GM20000 (cell line): ENCODE measurements at regions not wholly inside any gene's neighbourhood (a gene's known extent, or its start where the extent isn't known, plus 50 kb on each side); places are given as distances from the start of the nearest gene placed in this dataset.
"Not testable (repeated sequence)": the region's sequence is repeated elsewhere in the genome, so short reads cannot be mapped to it uniquely, and the experiment has no call there.

ENCODE experiments used
- DNase-seq: peaks from one replicate; pipeline ENCODE4 v3.0.0; 2012; ENCODE audit warnings: low spot score
- TF ChIP-seq, protein P1 (sequence below): IDR thresholded peaks from 2 replicates; pipeline ENCODE4 v1.5.1; 2012; ENCODE audit warnings: mild to moderate bottlenecking, control low read depth; ENCODE audit errors: extremely low read depth, missing control alignments

DNA sequence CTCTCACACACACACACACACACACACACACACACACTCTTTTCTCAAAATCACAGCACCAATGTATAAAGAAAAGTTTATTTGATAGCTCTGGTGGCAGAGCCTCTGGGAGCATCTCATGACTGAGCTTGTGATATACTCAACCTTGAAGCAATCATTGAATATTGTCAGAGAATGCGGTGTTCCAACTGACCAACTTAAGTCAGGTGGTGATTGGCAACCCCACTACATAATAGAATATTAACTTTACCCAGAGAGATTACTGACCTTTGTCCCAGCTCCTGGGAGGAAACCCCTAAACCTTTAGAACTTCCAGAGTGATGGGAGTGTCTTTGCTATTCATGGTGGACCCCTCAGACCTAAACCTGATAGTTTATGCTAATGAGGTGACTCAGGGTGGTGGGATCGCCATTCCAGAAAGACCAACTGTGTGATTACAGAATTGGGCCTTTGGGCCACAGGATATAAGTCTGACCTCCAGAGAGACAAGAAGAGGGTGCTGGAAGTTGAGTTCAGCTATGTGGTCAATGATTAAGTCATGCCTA, 143.1 kb downstream of the OTUD1 start:
- TF ChIP-seq, protein P1, sequence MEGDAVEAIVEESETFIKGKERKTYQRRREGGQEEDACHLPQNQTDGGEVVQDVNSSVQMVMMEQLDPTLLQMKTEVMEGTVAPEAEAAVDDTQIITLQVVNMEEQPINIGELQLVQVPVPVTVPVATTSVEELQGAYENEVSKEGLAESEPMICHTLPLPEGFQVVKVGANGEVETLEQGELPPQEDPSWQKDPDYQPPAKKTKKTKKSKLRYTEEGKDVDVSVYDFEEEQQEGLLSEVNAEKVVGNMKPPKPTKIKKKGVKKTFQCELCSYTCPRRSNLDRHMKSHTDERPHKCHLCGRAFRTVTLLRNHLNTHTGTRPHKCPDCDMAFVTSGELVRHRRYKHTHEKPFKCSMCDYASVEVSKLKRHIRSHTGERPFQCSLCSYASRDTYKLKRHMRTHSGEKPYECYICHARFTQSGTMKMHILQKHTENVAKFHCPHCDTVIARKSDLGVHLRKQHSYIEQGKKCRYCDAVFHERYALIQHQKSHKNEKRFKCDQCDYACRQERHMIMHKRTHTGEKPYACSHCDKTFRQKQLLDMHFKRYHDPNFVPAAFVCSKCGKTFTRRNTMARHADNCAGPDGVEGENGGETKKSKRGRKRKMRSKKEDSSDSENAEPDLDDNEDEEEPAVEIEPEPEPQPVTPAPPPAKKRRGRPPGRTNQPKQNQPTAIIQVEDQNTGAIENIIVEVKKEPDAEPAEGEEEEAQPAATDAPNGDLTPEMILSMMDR = no peak
- DNase-seq = no peak

DNA sequence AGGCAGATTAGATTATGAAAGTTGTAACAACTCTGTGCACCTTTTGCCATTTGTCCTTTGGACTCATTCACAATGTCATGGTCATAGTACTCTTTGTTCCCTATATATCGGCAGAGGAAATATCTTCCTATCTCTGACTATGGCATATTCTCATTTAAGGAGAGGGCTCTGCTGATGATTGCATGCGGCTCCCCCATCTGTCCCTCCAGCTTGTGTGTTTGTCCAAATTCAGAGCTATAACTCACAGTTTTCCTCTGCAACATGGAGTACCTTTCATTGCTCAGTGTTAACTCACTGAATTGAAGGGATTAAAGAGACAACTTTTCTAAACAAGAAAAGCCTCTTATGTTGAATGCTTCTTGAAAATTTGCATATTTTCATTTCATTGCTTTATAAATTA, 145.5 kb downstream of the OTUD1 start:
- TF ChIP-seq, protein P1 = no peak
- DNase-seq = no peak

DNA sequence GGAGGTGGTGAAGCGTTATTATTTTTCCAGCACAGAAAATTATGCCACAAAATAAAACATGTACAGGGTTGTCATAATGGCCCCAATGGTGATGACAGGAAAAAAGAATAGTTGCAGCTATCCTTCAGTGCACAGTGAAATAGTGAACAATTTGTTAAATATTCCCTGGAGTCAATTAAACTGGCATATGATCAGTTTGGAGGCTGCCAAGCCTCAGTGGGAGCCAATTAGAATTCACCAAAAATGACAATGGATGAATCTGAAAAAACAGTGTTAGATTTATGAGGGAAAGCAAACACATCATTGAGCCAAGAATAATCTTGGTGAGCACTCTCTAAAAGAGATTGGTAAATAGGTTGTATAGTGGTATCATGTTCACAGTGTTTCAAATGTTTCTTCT, 146.3 kb downstream of the OTUD1 start:
- TF ChIP-seq, protein P1 = no peak
- no peak for DNase-seq

DNA sequence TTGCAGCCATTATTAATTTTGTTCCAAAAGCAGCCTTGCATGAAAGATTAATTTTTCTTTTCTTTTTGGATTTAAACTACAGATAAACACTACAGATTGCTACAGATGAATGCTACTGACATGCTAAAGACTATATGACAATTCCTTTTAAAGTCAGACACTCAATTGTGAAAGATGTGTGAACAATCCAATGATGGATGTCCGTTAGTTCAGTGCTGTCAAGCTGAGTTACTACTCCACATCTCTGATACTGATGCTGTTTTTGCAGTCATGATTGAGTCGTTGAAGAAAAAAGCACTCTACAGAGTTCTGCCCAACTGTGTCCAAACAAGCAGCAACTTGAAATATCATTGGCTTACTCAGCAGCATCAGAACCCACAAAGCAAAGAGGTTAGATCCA, 146.8 kb downstream of the OTUD1 start:
- TF ChIP-seq, protein P1 = no peak
- DNase-seq = no peak

DNA sequence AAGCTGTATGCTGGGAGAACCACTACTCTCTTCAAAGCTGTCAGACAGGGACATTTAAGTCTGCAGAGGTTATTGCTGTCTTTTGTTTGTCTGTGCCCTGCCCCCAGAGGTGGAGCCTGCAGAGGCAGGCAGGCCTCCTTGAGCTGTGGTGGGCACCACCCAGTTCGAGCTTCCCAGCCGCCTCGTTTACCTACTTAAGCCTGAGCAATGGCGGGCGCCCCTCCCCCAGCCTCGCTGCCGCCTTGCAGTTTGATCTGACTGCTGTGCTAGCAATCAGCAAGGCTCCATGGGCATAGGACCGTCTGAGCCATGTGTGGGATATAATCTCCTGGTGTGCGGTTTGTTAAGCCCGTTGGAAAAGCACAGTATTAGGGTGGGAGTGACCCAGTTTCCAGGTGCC, 156.4 kb downstream of the OTUD1 start:
- DNase-seq = not testable (repeated sequence)

DNA sequence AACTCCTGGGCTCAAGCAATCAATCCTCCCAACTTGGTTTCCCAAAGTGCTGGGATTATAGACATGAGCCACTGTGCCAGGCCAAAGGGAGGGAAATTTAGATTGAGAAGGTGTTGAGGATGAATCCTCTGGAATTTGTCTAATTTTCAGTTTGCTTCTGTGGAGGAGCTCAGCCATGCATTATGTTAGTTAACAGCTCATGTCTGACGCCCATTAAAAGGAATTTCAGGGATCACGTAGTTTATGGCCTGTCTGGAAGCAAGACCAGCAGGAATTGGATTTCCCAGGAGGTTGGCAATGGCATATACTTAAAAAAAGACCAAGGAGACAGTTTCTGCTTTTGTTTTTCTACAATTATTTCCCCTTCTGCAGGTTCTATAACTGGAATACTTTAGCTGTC, 165.7 kb downstream of the OTUD1 start:
- DNase-seq = no peak
- TF ChIP-seq, protein P1 = no peak

DNA sequence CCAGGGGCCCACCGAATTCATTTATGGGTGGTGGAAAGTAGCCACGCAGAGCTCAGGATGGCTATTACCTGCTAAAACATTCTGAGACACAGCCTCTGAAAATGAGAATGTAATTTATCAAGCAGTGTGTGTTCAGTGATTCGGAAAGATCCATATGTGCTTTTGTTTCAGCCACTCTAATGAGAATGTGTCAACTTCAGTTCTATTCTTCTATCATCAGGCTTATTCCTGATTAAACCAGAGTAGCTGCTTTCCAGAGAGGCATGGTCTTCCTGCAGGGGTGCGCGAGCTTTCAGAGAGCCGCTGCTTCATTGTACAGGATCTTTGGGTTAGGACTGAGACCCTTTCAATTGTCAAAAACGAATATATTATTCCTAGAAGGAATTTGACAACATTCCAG, 167.6 kb downstream of the OTUD1 start:
- TF ChIP-seq, protein P1 = no peak
- no peak for DNase-seq

DNA sequence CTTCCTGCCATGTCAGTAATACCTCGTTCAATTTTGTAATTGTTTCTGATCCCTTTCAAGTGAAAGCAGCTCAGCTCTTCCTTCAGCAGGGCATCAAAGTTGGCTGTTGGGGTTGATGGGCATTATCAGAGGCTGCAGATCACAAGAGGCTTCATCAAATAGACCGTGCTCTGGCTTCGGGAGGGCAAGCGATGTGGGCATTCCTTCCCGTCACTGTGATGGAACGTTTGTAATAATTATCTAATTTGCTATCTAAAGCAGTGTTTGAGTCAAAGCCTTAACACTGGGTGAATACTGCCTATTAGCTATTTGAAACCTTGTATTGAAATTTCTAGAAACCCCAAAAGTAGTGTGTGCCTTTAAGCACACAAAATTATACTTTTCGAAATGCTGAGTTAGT, 170.1 kb downstream of the OTUD1 start:
- no peak for DNase-seq
- TF ChIP-seq, protein P1 = no peak
